IMR-90 (cell line): ENCODE measurements at regions not wholly inside any gene's neighbourhood (a gene's known extent, or its start where the extent isn't known, plus 50 kb on each side); places are given as distances from the start of the nearest gene placed in this dataset.
A peak's percentile ranks its signal among the peaks of the same experiment; 100 is the strongest.

Experiments
- ATAC-seq: fragments of 200-7000 bp; cut with Tn5 transposase; 2 replicates; pipeline ENCODE4 v1.9.1; 2020; ENCODE audit warnings: low read depth, mild to moderate bottlenecking, moderate library complexity
- BruUV-seq: library from RNA; stranded (reverse); fragments of 400-500 nt; replicated peaks from 2 replicates; lab custom pipeline; 2021; lab: Mats Ljungman, UMichigan
- CTCF ChIA-PET: fragments of 300-600 bp; formaldehyde crosslinking; extraction: SDS; loops from one replicate; lab custom pipeline; 2021; ENCODE audit warnings: antibody characterized with exemption; lab: Yijun Ruan, JAX
- POLR2A ChIA-PET: fragments of 300-600 bp; sonication (Branson Sonifier 250); formaldehyde crosslinking; loops from one replicate; lab custom pipeline; 2022; ENCODE audit warnings: antibody characterized with exemption; ENCODE audit not compliant: unreplicated experiment; lab: Charles Lee
- DNase-seq: peaks from one replicate; pipeline ENCODE4 v3.0.0; 2013
- H2AFZ ChIP-seq: replicated peaks from 2 replicates; pipeline ENCODE3; 2013; ENCODE audit warnings: low read length, mild to moderate bottlenecking; ENCODE audit not compliant: poor library complexity
- H2AK5ac ChIP-seq: 2 replicates; pipeline ENCODE4 v1.6.1; 2013; ENCODE audit warnings: low read depth, low read length, inconsistent platforms
- H2AK9ac ChIP-seq: replicated peaks from 2 replicates; pipeline ENCODE3; 2013; ENCODE audit warnings: mild to moderate bottlenecking, low read depth, low read length, moderate library complexity; ENCODE audit not compliant: poor library complexity
- H2BK120ac ChIP-seq: 2 replicates; pipeline ENCODE4 v1.6.1; 2013; ENCODE audit warnings: low read depth, low read length, inconsistent platforms
- H2BK15ac ChIP-seq: 3 replicates; pipeline ENCODE4 v1.6.1; 2013; ENCODE audit warnings: low read depth, low read length, inconsistent platforms
- H2BK20ac ChIP-seq: 2 replicates; pipeline ENCODE4 v1.6.1; 2013; ENCODE audit warnings: low read depth, mild to moderate bottlenecking, inconsistent platforms, low read length, moderate library complexity
- H2BK5ac ChIP-seq: 2 replicates; pipeline ENCODE4 v1.6.1; 2013; ENCODE audit warnings: mild to moderate bottlenecking, low read depth, low read length, inconsistent platforms; ENCODE audit not compliant: poor library complexity, severe bottlenecking
- H3K14ac ChIP-seq: replicated peaks from 2 replicates; pipeline ENCODE4 v1.6.1; 2013; ENCODE audit warnings: low read depth, low read length, inconsistent platforms
- H3K18ac ChIP-seq: 2 replicates; pipeline ENCODE4 v1.6.1; 2013; ENCODE audit warnings: low read depth, low read length, control low read depth
- H3K23ac ChIP-seq: 2 replicates; pipeline ENCODE4 v1.6.1; 2013; ENCODE audit warnings: low read depth, low read length, inconsistent platforms
- H3K27ac ChIP-seq: 2 replicates; pipeline ENCODE4 v1.5.1; 2013; ENCODE audit warnings: mild to moderate bottlenecking, control low read depth, low read length; ENCODE audit not compliant: insufficient read depth
- H3K27me3 ChIP-seq: 2 replicates; pipeline ENCODE4 v1.6.1; 2013; ENCODE audit warnings: low read length; ENCODE audit not compliant: control insufficient read depth, insufficient read depth
- H3K36me3 ChIP-seq: 2 replicates; pipeline ENCODE4 v1.6.1; 2013; ENCODE audit warnings: low read length, mixed read lengths; ENCODE audit not compliant: control insufficient read depth, insufficient read depth
- H3K4ac ChIP-seq: 2 replicates; pipeline ENCODE4 v1.6.1; 2013; ENCODE audit warnings: low read depth, low read length, inconsistent platforms
- H3K4me1 ChIP-seq: 2 replicates; pipeline ENCODE4 v1.6.1; 2013; ENCODE audit warnings: low read length, mixed read lengths; ENCODE audit not compliant: control insufficient read depth, insufficient read depth
- H3K4me2 ChIP-seq: 2 replicates; pipeline ENCODE4 v1.6.1; 2013; ENCODE audit warnings: low read depth, mild to moderate bottlenecking, control low read depth, low read length, moderate library complexity
- H3K4me3 ChIP-seq: 2 replicates; pipeline ENCODE4 v1.5.1; 2013; ENCODE audit warnings: low read depth, mild to moderate bottlenecking, control low read depth, low read length, moderate library complexity; ENCODE audit not compliant: insufficient read depth
- H3K56ac ChIP-seq: 2 replicates; pipeline ENCODE4 v1.6.1; 2013; ENCODE audit warnings: low read length, inconsistent platforms; ENCODE audit not compliant: insufficient read depth; ENCODE audit errors: extremely low read depth
- H3K79me1 ChIP-seq, 2 experiments: 2 replicates each; pipeline ENCODE4 v1.6.1; 2013; ENCODE audit warnings: low read length in 2 of 2, inconsistent platforms in 1 of 2, low read depth in 1 of 2
- H3K9ac ChIP-seq: 2 replicates; pipeline ENCODE4 v1.6.1; 2013; ENCODE audit warnings: low read depth, low read length, control low read depth
- H3K9me1 ChIP-seq: 2 replicates; pipeline ENCODE4 v1.6.1; 2013; ENCODE audit warnings: low read length, inconsistent platforms; ENCODE audit not compliant: insufficient read depth
- H3K9me3 ChIP-seq: 2 replicates; pipeline ENCODE4 v1.6.1; 2013; ENCODE audit warnings: low read length; ENCODE audit not compliant: control insufficient read depth, insufficient read depth
- H4K20me1 ChIP-seq: 2 replicates; pipeline ENCODE4 v1.6.1; 2013; ENCODE audit warnings: low read length, inconsistent platforms; ENCODE audit not compliant: insufficient read depth
- H4K5ac ChIP-seq: 2 replicates; pipeline ENCODE4 v1.6.1; 2013; ENCODE audit warnings: mild to moderate bottlenecking, low read depth, low read length, control low read depth
- H4K8ac ChIP-seq, 2 experiments: 2 replicates each; pipeline ENCODE4 v1.6.1; 2013; ENCODE audit warnings: low read depth in 2 of 2, low read length in 2 of 2, control low read depth in 1 of 2, inconsistent platforms in 1 of 2
- H4K91ac ChIP-seq: 2 replicates; pipeline ENCODE4 v1.6.1; 2013; ENCODE audit warnings: low read depth, low read length, inconsistent platforms; ENCODE audit not compliant: insufficient read depth
- BHLHE40 ChIP-seq: fragments of 150-350 bp; IDR thresholded peaks from 2 replicates; pipeline ENCODE4 v1.6.1; 2016; ENCODE audit warnings: mild to moderate bottlenecking, low read depth, low read length
- CHD1 ChIP-seq: IDR thresholded peaks from 2 replicates; pipeline ENCODE4 v1.6.1; 2012; ENCODE audit warnings: low read depth, low read length, improper control_type of control experiment
- CTCF ChIP-seq: conservative IDR thresholded peaks from 2 replicates; pipeline ENCODE4 v1.5.1; 2012; ENCODE audit warnings: mild to moderate bottlenecking, low read depth, low read length, improper control_type of control experiment
- MXI1 ChIP-seq: IDR thresholded peaks from 2 replicates; pipeline ENCODE4 v1.6.1; 2012; ENCODE audit warnings: low read depth, mild to moderate bottlenecking, low read length, moderate library complexity, borderline replicate concordance
- NFE2L2 ChIP-seq: fragments of 150-350 bp; IDR thresholded peaks from 2 replicates; pipeline ENCODE4 v1.6.1; 2016; ENCODE audit warnings: low read depth, mild to moderate bottlenecking, low read length
- POLR2A ChIP-seq: IDR thresholded peaks from 2 replicates; pipeline ENCODE4 v1.6.1; 2012; ENCODE audit warnings: mild to moderate bottlenecking, low read depth, low read length
- SMC3 ChIP-seq: fragments of 150-350 bp; IDR thresholded peaks from 2 replicates; pipeline ENCODE4 v1.6.1; 2016; ENCODE audit warnings: low read depth, mild to moderate bottlenecking, antibody characterized with exemption, low read length, moderate library complexity
- USF2 ChIP-seq: fragments of 150-350 bp; IDR thresholded peaks from 2 replicates; pipeline ENCODE4 v1.6.1; 2017; ENCODE audit warnings: mild to moderate bottlenecking, antibody characterized with exemption, low read length, low read depth
- WGBS, 2 experiments: methylation state at CpG; one replicate each; pipeline versions ENCODE4 v1.1.5 to v1.1.7; 2013; ENCODE audit warnings: missing lambda C conversion rate in 2 of 2; ENCODE audit not compliant: insufficient read length in 1 of 2; ENCODE audit errors: extremely low coverage in 2 of 2; 5-methylcytosine and 5-hydroxymethylcytosine counted together
- dilution Hi-C: fragments of 300-500 bp; cut with HindIII; formaldehyde crosslinking; loops from one replicate; pipeline ENCODE4 v1.14.3; 2018; ENCODE audit warnings: low sequenced_read_pairs; ENCODE audit not compliant: unreplicated experiment
- in situ Hi-C: fragments of 300-500 bp; cut with MboI; formaldehyde crosslinking; loops from 3 replicates; pipeline ENCODE4 v1.14.3; 2019; ENCODE audit warnings: low sequenced_read_pairs, inconsistent platforms, mixed read lengths
- intact Hi-C: fragments of 100-400 bp; cut with micrococcal nuclease; formaldehyde crosslinking; loops from 2 replicates; pipeline ENCODE4 v1.10.0; 2022

- H3K27me3 ChIP-seq = peaks cover 2% of the 10 kb centered on the region; the same call in 1 of the 2 replicates
- CTCF ChIA-PET = no interaction called here
Observed at GRCh38 chr3:151552589-151552988, 91.7 kb upstream of the IGSF10 start.

More at GRCh38 chr3:151552589-151552988, 91.7 kb upstream of the IGSF10 start:
- no peaks in the 10 kb centered on the region for H3K79me1 ChIP-seq
- TF ChIP-seq CTCF (no peak), BHLHE40 (no peak), MXI1 (no peak), POLR2A (no peak), USF2 (no peak), NFE2L2 (no peak), SMC3 (no peak), CHD1 (no peak)
- POLR2A ChIA-PET = no interaction called here
- intact Hi-C loops (no loop called here), dilution Hi-C loops (no loop called here), in situ Hi-C loops (no loop called here)
- H2AK9ac ChIP-seq = no peak overlapping the region
- no TSS peak for BruUV-seq
- H3K4me2 ChIP-seq = no peak overlapping the region
- no peak overlapping the region for H3K14ac ChIP-seq
- H3K4me1 ChIP-seq = no peaks in the 10 kb centered on the region
- H4K5ac ChIP-seq = no peak overlapping the region
- H3K4ac ChIP-seq = no peak overlapping the region
- no peak overlapping the region for H4K91ac ChIP-seq
- H3K27ac ChIP-seq = no peak overlapping the region
- no peak overlapping the region for H2BK5ac ChIP-seq
- H2BK15ac ChIP-seq = no peak overlapping the region
- H4K8ac ChIP-seq = no peak overlapping the region
- H3K56ac ChIP-seq = no peak overlapping the region
- no peak overlapping the region for H2AK5ac ChIP-seq
- H3K18ac ChIP-seq = no peak overlapping the region
- H3K36me3 ChIP-seq = no peaks in the 10 kb centered on the region
- DNase-seq = peak; percentile 11
- H3K9me3 ChIP-seq = no peaks in the 10 kb centered on the region
- H3K4me3 ChIP-seq = no peak overlapping the region
- H3K23ac ChIP-seq = no peak overlapping the region
- WGBS, 2 experiments = no CpG with 5 or more reads among the region's 2 CpGs
- H2BK20ac ChIP-seq = no peak overlapping the region
- H4K20me1 ChIP-seq = no peaks in the 10 kb centered on the region
- no peak overlapping the region for H3K9ac ChIP-seq
- no peak; the same call in 1 of the 2 replicates for ATAC-seq
- H3K9me1 ChIP-seq = 0 out of 2 replicates have a peak, but pooled peaks cover 4% of the 10 kb centered on the region
- H2BK120ac ChIP-seq = no peak overlapping the region
- no peak overlapping the region for H2AFZ ChIP-seq
